T-helper 2 cell treated with Interferon-gamma antibody and Interleukin-4, amounts not matched to agents 5 μg/mL and 100 μg/mL, for 36 hours (primary cell): ENCODE measurements at regions not wholly inside any gene's neighbourhood (a gene's known extent, or its start where the extent isn't known, plus 50 kb on each side); places are given as distances from the start of the nearest gene placed in this dataset.

ENCODE experiments used
- DNase-seq: peaks from one replicate; pipeline ENCODE4 v3.0.0; 2021; ENCODE audit warnings: low spot score
- H3K27ac Mint-ChIP-seq: one replicate; pipeline ENCODE4 v1.8.0; 2021; ENCODE audit warnings: mild to moderate bottlenecking, mixed read lengths
- H3K27me3 Mint-ChIP-seq: one replicate; pipeline ENCODE4 v1.8.0; 2021; ENCODE audit warnings: low read depth, mixed read lengths
- H3K36me3 Mint-ChIP-seq: one replicate; pipeline ENCODE4 v1.8.0; 2021; ENCODE audit warnings: low read depth, mixed read lengths
- H3K4me1 Mint-ChIP-seq: one replicate; pipeline ENCODE4 v1.8.0; 2021; ENCODE audit warnings: low read depth, mixed read lengths
- H3K4me3 Mint-ChIP-seq: one replicate; pipeline ENCODE4 v1.8.0; 2022; ENCODE audit warnings: mild to moderate bottlenecking, moderate library complexity, mixed read lengths
- H3K9me3 Mint-ChIP-seq: one replicate; pipeline ENCODE4 v1.8.0; 2021; ENCODE audit warnings: mixed read lengths

DNA sequence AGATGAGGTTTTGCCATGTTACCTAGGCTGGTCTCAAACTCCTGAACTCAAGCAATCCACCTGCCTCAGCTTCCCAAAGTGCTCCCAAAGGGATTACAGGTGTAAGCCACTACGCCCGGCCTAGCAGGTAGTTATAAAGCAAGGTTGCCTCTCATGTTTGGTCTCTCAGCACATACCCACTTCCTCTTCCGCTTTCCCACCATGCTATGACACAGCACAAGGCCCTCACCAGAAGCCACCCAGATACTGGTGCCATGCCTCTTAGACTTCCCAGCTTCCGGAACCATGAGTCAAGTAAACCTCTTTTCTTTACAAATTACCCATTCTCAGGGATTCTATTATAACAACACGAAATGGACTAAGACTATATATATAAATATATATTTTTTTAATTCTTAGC lies 143.6 kb downstream of the COPRS start:
- Mint-ChIP-seq H3K9me3 (no peaks in the 10 kb centered on the region), H3K36me3 (no peaks in the 10 kb centered on the region), H3K4me3 (no peak overlapping the region), H3K27me3 (peaks cover 6% of the 10 kb centered on the region), H3K27ac (no peak overlapping the region), H3K4me1 (peaks cover 1% of the 10 kb centered on the region)
- no peak for DNase-seq

DNA sequence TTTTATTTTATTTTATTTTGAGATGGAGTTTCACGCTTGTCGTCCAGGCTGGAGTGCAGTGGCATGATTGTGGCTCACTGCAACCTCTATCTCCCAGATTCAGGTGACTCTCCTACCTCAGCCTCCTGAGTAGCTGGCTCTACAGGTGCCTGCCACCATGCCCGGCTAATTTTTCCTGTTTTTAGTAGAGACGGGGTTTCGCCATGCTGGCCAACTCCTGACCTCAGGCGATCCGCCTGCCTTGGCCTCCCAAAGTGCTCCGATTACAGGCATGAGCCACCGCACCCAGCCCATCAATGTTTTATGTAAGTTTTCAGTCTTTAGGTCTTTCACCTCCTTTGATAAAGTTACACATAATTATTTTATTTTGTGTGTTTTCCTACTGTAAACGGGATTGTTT lies 154.6 kb downstream of the COPRS start:
- H3K4me1 Mint-ChIP-seq = no peaks in the 10 kb centered on the region
- no peak overlapping the region for H3K4me3 Mint-ChIP-seq
- no peaks in the 10 kb centered on the region for H3K36me3 Mint-ChIP-seq
- no peaks in the 10 kb centered on the region for H3K9me3 Mint-ChIP-seq
- no peak for DNase-seq
- no peak overlapping the region for H3K27ac Mint-ChIP-seq
- H3K27me3 Mint-ChIP-seq = peaks cover 8% of the 10 kb centered on the region

DNA sequence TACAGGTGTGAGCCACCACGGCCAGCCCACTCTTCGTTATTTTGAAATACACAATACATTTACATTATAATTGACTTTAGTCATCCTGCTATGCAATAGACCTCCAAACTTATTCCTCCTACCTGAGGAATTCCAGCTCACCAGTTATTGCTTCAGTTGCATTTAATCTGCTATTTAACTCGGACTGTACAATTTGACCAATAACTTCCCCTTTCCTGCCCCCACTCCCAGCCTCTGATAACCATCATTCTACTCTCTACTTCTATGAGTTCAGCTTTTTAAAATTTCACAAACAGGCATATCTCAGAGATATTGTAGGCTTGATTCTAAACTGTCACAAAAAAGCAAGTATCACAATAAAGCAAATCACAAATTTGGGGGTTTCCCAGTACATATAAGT lies 157.0 kb downstream of the COPRS start:
- no peak overlapping the region for H3K4me3 Mint-ChIP-seq
- H3K27me3 Mint-ChIP-seq = peaks cover 5% of the 10 kb centered on the region
- no peaks in the 10 kb centered on the region for H3K36me3 Mint-ChIP-seq
- DNase-seq = no peak
- H3K27ac Mint-ChIP-seq = no peak overlapping the region
- H3K4me1 Mint-ChIP-seq = no peaks in the 10 kb centered on the region
- no peaks in the 10 kb centered on the region for H3K9me3 Mint-ChIP-seq

DNA sequence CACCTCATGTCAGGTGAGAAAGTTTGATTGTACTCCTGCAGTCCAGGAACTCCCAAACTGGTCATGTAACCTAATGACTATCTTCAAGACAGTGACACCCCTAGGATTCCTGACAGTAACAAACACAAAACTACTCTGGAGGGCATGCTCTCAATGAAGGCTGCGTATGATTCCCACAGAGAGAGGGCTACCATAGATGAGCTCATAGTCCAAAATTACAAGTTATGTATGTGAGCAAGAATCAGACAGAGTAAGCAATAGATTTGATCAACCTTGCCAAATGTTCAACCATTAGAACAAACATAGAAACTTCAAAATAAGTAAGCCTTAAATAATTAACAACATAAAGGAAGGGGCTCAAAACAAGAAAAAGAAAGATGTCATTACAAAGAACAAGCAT lies 158.1 kb downstream of the COPRS start:
- no peak for DNase-seq
- Mint-ChIP-seq H3K36me3 (no peaks in the 10 kb centered on the region), H3K4me3 (no peak overlapping the region), H3K4me1 (no peaks in the 10 kb centered on the region), H3K27ac (no peak overlapping the region), H3K27me3 (peaks cover 5% of the 10 kb centered on the region), H3K9me3 (no peaks in the 10 kb centered on the region)

DNA sequence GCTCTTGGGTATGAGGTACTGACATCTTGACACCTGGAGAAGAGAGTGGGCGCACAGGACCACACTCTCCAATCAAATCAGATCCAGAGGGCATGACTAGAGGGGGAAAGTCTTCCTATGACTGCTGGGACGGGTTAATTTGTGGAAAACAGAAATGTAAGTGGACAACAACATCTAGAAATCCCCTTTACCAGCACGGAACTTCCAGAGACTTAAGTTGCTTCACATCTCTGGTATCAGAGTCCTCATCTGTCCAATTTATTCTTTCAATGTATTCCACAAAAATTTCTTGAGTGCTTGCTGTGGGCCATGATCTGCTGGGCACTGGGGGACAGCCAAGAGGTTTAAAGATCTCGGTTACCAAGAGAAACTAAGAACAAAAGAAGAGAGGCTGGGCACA lies 159.2 kb downstream of the COPRS start:
- no peak overlapping the region for H3K27ac Mint-ChIP-seq
- H3K9me3 Mint-ChIP-seq = no peaks in the 10 kb centered on the region
- no peak for DNase-seq
- H3K36me3 Mint-ChIP-seq = no peaks in the 10 kb centered on the region
- no peak overlapping the region for H3K4me3 Mint-ChIP-seq
- H3K4me1 Mint-ChIP-seq = no peaks in the 10 kb centered on the region
- H3K27me3 Mint-ChIP-seq = peaks cover 5% of the 10 kb centered on the region

DNA sequence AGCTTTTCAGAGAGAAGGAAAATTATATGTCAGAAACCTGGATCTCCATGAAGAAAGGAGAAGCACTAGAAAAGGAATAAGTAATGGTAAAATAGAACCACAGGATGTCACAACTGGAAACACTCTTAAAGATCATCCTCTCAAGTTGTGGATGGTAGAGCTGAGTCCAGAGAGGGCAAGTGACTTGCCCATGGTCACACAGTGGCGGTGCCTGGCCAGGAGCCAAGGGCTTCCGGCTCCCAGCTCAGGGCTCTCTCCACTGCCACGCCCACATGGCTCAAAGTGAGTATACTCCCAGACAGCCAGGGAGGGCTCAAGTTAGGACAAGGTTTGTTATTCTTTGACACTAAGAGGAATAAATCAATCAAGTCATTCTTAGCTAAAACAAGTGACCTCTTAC lies 159.8 kb downstream of the COPRS start:
- no peaks in the 10 kb centered on the region for H3K9me3 Mint-ChIP-seq
- no peak overlapping the region for H3K27ac Mint-ChIP-seq
- no peaks in the 10 kb centered on the region for H3K36me3 Mint-ChIP-seq

DNA sequence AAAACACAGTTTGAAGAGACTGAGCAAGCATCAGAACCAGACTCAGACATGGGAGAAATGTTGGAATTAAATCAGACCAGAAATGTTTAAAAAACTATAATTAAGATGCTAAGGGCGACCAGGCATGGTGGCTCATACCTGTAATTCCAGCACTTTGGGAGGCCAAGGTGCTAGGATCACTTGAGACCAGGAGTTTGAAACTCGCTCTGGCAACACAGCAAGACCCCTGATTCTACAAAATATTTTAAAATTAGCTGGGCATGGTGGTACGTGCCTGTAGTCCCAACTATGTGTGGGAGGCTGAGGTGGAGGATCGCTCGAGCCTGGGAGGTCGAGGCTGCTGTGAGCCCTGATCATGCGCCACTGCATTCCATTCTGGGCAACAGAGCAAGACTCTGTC lies 160.3 kb downstream of the COPRS start:
- Mint-ChIP-seq H3K27ac (no peak overlapping the region), H3K4me1 (no peaks in the 10 kb centered on the region), H3K36me3 (no peaks in the 10 kb centered on the region)

More for the DNA sequence above, 159.8 kb downstream of the COPRS start:
- Mint-ChIP-seq H3K27me3 (peaks cover 5% of the 10 kb centered on the region), H3K4me3 (no peak overlapping the region), H3K4me1 (no peaks in the 10 kb centered on the region)
- DNase-seq = no peak

DNA sequence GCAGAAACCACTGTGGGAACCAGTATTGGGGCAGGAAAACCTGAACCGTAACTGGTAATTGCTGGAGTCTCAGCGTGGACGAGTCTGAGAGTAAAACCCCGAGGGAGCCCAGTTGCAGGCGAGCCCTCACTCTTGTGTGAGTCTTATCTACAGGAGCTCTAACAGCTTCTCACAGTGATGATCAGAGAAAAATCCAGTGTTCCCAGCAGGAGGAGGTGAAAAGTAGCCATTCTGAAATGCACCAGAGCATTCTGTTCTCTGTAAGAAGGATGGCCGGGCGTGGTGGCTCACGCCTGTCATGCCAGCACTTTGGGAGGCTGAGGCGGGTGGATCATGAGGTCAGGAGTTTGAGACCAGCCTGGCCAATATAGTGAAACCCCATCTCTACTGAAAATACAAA lies 161.2 kb downstream of the COPRS start:
- Mint-ChIP-seq H3K36me3 (no peaks in the 10 kb centered on the region), H3K9me3 (no peaks in the 10 kb centered on the region), H3K27ac (no peak overlapping the region)

More for the DNA sequence above, 160.3 kb downstream of the COPRS start:
- DNase-seq = no peak
- no peak overlapping the region for H3K4me3 Mint-ChIP-seq
- no peaks in the 10 kb centered on the region for H3K9me3 Mint-ChIP-seq
- H3K27me3 Mint-ChIP-seq = peaks cover 5% of the 10 kb centered on the region

DNA sequence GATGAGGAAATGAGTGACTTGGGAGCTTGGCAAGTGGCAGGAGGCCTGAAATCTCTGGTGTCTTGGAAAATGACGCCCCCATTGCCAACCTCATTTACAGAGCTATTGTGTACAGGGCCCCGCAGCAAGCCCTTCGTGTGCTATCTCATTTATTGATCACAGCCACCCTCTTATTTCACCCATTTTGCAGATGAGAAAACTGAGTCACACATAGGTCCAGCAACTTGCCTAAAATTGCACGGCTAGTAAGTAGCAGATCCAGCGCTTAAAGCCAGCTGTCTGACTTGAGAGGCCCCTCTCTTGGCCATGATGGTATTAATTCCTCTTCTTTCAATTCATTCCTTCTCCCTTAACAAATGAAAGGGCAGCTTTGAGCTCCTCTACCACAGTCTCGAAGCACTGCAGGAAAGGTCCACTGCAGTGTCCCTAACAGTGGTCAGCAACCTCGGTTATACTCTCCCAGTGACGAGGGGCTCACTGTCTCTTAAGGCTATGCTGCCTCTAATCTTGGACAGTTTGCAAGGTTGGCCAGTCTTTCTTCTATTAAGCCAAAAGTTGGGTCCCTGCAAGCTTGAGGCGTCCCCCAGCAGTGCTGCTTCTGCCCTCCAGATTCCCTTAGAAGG lies 162.2 kb downstream of the COPRS start:
- Mint-ChIP-seq H3K9me3 (no peaks in the 10 kb centered on the region), H3K4me3 (no peak overlapping the region), H3K27me3 (no peaks in the 10 kb centered on the region), H3K36me3 (no peaks in the 10 kb centered on the region), H3K4me1 (no peaks in the 10 kb centered on the region), H3K27ac (no peak overlapping the region)
- DNase-seq = no peak

More for the DNA sequence above, 161.2 kb downstream of the COPRS start:
- H3K4me1 Mint-ChIP-seq = no peaks in the 10 kb centered on the region
- peaks cover 3% of the 10 kb centered on the region for H3K27me3 Mint-ChIP-seq
- H3K4me3 Mint-ChIP-seq = no peak overlapping the region
- no peak for DNase-seq

DNA sequence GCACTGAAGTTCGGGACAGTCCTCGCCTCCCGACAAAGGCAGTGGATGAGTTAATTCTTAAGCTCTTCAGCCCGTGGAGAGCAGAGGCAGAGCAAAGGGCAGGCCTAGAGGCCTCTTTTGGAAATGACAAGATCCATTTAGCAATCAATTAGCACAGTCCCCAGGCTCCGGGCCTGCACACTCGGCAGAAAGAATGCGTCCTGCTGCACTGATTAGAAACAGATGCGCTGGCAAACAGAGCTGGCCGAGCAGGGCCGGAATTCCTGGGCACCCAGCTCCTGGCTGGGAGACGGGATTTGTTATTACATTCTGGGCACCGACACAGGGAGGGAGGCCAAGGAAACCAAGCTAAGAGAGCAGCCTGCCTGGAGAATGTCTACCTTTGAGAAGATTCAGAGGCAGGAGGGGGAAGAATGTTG lies 162.9 kb downstream of the COPRS start:
- no peaks in the 10 kb centered on the region for H3K4me1 Mint-ChIP-seq
- no peaks in the 10 kb centered on the region for H3K27me3 Mint-ChIP-seq
- no peak for DNase-seq
- no peaks in the 10 kb centered on the region for H3K36me3 Mint-ChIP-seq
- H3K4me3 Mint-ChIP-seq = no peak overlapping the region
- H3K9me3 Mint-ChIP-seq = no peaks in the 10 kb centered on the region
- H3K27ac Mint-ChIP-seq = no peak overlapping the region

DNA sequence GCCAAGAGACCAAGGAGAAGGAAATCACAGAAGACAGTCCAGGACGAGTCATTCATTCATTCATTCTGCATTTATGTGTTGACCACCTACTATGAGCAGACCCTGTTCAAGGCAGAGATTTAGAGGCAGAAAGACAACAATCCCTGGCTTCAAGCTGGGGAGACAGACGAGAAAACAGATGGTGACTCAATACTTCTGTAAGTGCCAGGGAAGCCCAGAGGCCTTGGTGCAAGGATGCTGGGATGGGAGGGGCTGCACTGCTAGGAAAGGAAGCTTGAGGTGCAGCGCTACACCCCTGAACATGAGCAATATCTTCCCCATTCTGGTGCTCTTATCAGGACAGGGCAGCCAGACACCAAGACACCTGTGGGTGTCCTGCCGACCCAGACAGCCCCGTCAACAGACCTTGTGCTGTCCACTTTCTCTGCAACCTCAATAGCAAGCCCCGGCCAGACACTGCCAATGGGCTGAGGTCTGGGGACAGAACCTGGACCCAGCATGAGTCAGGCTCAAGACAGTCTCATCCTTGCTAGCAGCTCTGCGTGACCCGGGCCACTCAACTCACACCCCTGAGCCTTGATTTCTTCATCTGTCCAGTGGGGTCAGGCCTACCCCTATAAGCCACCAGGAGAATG lies 163.5 kb downstream of the COPRS start:
- H3K27me3 Mint-ChIP-seq = no peaks in the 10 kb centered on the region
- H3K27ac Mint-ChIP-seq = no peak overlapping the region
- no peak for DNase-seq
- H3K36me3 Mint-ChIP-seq = no peaks in the 10 kb centered on the region
- no peak overlapping the region for H3K4me3 Mint-ChIP-seq
- H3K9me3 Mint-ChIP-seq = no peaks in the 10 kb centered on the region
- H3K4me1 Mint-ChIP-seq = no peaks in the 10 kb centered on the region

DNA sequence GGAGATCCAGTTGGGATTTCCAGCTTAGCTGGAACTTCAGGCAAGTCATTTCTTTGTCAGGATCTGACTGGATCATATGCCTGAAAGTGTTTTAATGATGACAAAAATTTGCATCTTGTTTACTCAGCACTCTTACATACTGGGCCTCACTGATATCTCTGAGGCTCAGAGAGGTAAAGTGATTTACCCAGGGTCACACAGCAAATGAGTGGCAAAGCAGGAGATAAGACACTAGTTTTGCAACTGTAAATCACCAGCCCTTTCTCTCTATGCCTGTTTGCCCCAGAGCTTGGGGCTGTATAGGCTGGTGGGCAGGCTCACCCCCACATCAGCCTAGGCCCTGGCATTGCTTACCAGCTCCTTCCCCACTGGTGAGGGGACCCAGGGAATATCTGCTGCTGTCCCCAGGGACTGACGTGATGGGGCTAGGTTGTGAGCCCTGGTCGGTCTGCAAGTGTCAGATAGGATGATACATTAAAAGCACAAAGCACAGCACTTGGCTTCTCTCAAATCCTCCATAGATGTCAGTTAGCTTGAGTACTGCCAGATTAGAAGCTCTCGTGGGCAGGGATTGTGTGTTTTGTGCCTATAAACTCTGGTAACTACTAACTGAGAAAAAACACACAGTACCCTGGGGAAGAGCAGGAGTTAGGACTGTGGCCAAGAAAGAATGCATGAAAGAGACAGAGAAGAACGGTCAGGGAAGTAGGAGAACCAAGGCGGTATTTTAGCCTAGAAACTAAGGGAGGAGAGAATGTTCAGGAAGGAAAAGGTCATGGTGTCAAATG lies 165.4 kb downstream of the COPRS start:
- no peak overlapping the region for H3K27ac Mint-ChIP-seq
- H3K4me3 Mint-ChIP-seq = no peak overlapping the region
- H3K27me3 Mint-ChIP-seq = no peaks in the 10 kb centered on the region
- H3K36me3 Mint-ChIP-seq = no peaks in the 10 kb centered on the region
- no peaks in the 10 kb centered on the region for H3K9me3 Mint-ChIP-seq
- no peak for DNase-seq
- no peaks in the 10 kb centered on the region for H3K4me1 Mint-ChIP-seq

DNA sequence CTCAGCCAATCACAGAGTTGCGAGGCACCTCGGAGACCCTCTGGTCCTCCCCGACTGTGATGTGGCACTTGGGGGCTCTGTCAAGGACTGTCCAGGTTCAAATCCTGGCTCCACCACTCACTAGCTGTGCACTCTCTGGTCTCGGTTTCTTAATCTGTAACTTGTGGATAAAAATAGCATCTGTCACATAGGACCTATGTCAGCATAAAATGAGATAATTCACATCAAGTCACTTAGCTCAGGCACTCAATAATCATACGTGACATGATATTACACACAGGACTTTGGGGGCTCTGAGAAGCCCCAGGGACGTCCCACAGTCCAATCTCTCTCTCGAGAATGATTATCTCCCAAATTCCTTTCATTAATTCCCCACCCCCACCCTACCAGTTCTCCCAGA lies 166.4 kb downstream of the COPRS start:
- Mint-ChIP-seq H3K27me3 (no peaks in the 10 kb centered on the region), H3K36me3 (no peaks in the 10 kb centered on the region), H3K9me3 (no peaks in the 10 kb centered on the region), H3K4me1 (no peaks in the 10 kb centered on the region), H3K27ac (no peak overlapping the region), H3K4me3 (no peak overlapping the region)
- DNase-seq = no peak

DNA sequence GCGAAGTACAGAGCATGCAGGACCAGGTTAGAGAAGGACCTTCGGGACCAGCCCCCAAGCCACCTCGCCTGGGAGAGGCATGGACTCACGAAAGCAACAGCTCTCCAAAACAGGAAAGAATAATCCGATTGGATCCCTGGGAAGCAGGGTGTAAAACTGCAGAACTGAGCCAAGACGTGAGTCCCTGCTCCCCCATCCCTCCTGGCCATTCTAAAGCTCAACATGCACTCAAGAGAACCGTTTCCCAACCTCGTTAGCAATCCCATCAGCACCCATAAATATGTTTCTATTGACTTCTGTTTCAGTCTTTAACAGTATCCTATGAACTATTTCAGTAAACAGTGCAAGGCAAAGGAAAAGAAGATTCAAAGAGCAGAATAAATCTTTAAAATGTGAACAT lies 167.0 kb downstream of the COPRS start:
- Mint-ChIP-seq H3K4me1 (no peaks in the 10 kb centered on the region), H3K9me3 (no peaks in the 10 kb centered on the region), H3K27ac (no peak overlapping the region), H3K4me3 (no peak overlapping the region), H3K36me3 (no peaks in the 10 kb centered on the region), H3K27me3 (no peaks in the 10 kb centered on the region)
- DNase-seq = no peak
